ENCODE measurements at regions not wholly inside any gene's neighbourhood (a gene's known extent, or its start where the extent isn't known, plus 50 kb on each side); places are given as distances from the start of the nearest gene placed in this dataset.
"Not testable (repeated sequence)": the region's sequence is repeated elsewhere in the genome, so short reads cannot be mapped to it uniquely, and the experiment has no call there.

- no peaks in the 10 kb centered on the region for H3K27me3 ChIP-seq (ENCODE audit: insufficient read depth, low read length, poor library complexity, severe bottlenecking)
- no peaks in the 10 kb centered on the region for H3K9me2 ChIP-seq (replicated peaks; ENCODE audit: low read depth, low read length)
- no peak overlapping the region for H3K4me2 ChIP-seq (ENCODE audit: low read depth, low read length, poor library complexity, severe bottlenecking)
- H3F3A ChIP-seq (ENCODE audit: low read depth), result no peaks in the 10 kb centered on the region
- H3K4me1 ChIP-seq (ENCODE audit: insufficient read depth, low read length, poor library complexity, severe bottlenecking), result no peaks in the 10 kb centered on the region
- no peak overlapping the region for H3K4me3 ChIP-seq (ENCODE audit: low read length, poor library complexity, severe bottlenecking)
- TF ChIP-seq EZH2phosphoT487 (IDR thresholded peaks at IDR 0.05; ENCODE audit: borderline replicate concordance), result no peak
- no peak for TF ChIP-seq CTCF (conservative IDR thresholded peaks at IDR 0.05; ENCODE audit: low read length)
- H3K79me2 ChIP-seq (ENCODE audit: insufficient read depth, low read length), result no peaks in the 10 kb centered on the region
- no peak overlapping the region for H2AFZ ChIP-seq (ENCODE audit: low read length)
- H3K36me3 ChIP-seq (ENCODE audit: insufficient read depth, low read length), result no peaks in the 10 kb centered on the region
- H3K9me3 ChIP-seq (ENCODE audit: insufficient read depth, low read depth, low read length), result no peaks in the 10 kb centered on the region
- H4K20me1 ChIP-seq (ENCODE audit: insufficient read depth, low read length, poor library complexity, severe bottlenecking), result no peaks in the 10 kb centered on the region
- no peak overlapping the region for H3K9ac ChIP-seq (ENCODE audit: low read depth, low read length, poor library complexity, severe bottlenecking)
These were observed 119.7 kb downstream of the PMAIP1 start for GRCh38 chr18:60019463-60019840.

GRCh38 chr18:60018618-60019462 lies 119.0 kb downstream of the PMAIP1 start:
- Histone ChIP-seq H4K20me1 (ENCODE audit: insufficient read depth, low read length, poor library complexity, severe bottlenecking) (no peaks in the 10 kb centered on the region), H3K27me3 (ENCODE audit: insufficient read depth, low read length, poor library complexity, severe bottlenecking) (no peaks in the 10 kb centered on the region), H3K4me3 (ENCODE audit: low read length, poor library complexity, severe bottlenecking) (no peak overlapping the region), H3K4me2 (ENCODE audit: low read depth, low read length, poor library complexity, severe bottlenecking) (no peak overlapping the region), H3K79me2 (ENCODE audit: insufficient read depth, low read length) (no peaks in the 10 kb centered on the region), H3K9ac (ENCODE audit: low read depth, low read length, poor library complexity, severe bottlenecking) (no peak overlapping the region), H3K36me3 (ENCODE audit: insufficient read depth, low read length) (no peaks in the 10 kb centered on the region), H2AFZ (ENCODE audit: low read length) (no peak overlapping the region), H3K9me2 (replicated peaks; ENCODE audit: low read depth, low read length) (no peaks in the 10 kb centered on the region), H3K4me1 (ENCODE audit: insufficient read depth, low read length, poor library complexity, severe bottlenecking) (no peaks in the 10 kb centered on the region), H3K9me3 (ENCODE audit: insufficient read depth, low read depth, low read length) (no peaks in the 10 kb centered on the region), H3F3A (ENCODE audit: low read depth) (no peaks in the 10 kb centered on the region)
- TF ChIP-seq EZH2phosphoT487 (IDR thresholded peaks at IDR 0.05; ENCODE audit: borderline replicate concordance) (no peak), CTCF (conservative IDR thresholded peaks at IDR 0.05; ENCODE audit: low read length) (no peak)

- H3K27me3 ChIP-seq (ENCODE audit: insufficient read depth, low read length, poor library complexity, severe bottlenecking); H3K9ac ChIP-seq (ENCODE audit: low read depth, low read length, poor library complexity, severe bottlenecking); H3K36me3 ChIP-seq (ENCODE audit: insufficient read depth, low read length); H4K20me1 ChIP-seq (ENCODE audit: insufficient read depth, low read length, poor library complexity, severe bottlenecking); H3F3A ChIP-seq (ENCODE audit: low read depth); H3K79me2 ChIP-seq (ENCODE audit: insufficient read depth, low read length); H3K4me1 ChIP-seq (ENCODE audit: insufficient read depth, low read length, poor library complexity, severe bottlenecking); H3K4me3 ChIP-seq (ENCODE audit: low read length, poor library complexity, severe bottlenecking); H3K9me2 ChIP-seq (replicated peaks; ENCODE audit: low read depth, low read length); H2AFZ ChIP-seq (ENCODE audit: low read length); H3K9me3 ChIP-seq (ENCODE audit: insufficient read depth, low read depth, low read length); H3K4me2 ChIP-seq (ENCODE audit: low read depth, low read length, poor library complexity, severe bottlenecking): not testable (repeated sequence)
These were observed 118.3 kb downstream of the PMAIP1 start for GRCh38 chr18:60018134-60018533.

GRCh38 chr18:60017371-60017770 lies 117.6 kb downstream of the PMAIP1 start:
- H3K4me1 ChIP-seq (ENCODE audit: insufficient read depth, low read length, poor library complexity, severe bottlenecking), result no peaks in the 10 kb centered on the region
- no peak overlapping the region for H2AFZ ChIP-seq (ENCODE audit: low read length)
- no peak overlapping the region for H3K9ac ChIP-seq (ENCODE audit: low read depth, low read length, poor library complexity, severe bottlenecking)
- no peaks in the 10 kb centered on the region for H3K9me2 ChIP-seq (replicated peaks; ENCODE audit: low read depth, low read length)
- H3K4me2 ChIP-seq (ENCODE audit: low read depth, low read length, poor library complexity, severe bottlenecking), result no peak overlapping the region
- H3K4me3 ChIP-seq (ENCODE audit: low read length, poor library complexity, severe bottlenecking), result no peak overlapping the region
- no peaks in the 10 kb centered on the region for H3K36me3 ChIP-seq (ENCODE audit: insufficient read depth, low read length)
- no peak for TF ChIP-seq EZH2phosphoT487 (IDR thresholded peaks at IDR 0.05; ENCODE audit: borderline replicate concordance)
- no peak for TF ChIP-seq CTCF (conservative IDR thresholded peaks at IDR 0.05; ENCODE audit: low read length)
- no peaks in the 10 kb centered on the region for H3K27me3 ChIP-seq (ENCODE audit: insufficient read depth, low read length, poor library complexity, severe bottlenecking)
- H4K20me1 ChIP-seq (ENCODE audit: insufficient read depth, low read length, poor library complexity, severe bottlenecking), result no peaks in the 10 kb centered on the region
- H3F3A ChIP-seq (ENCODE audit: low read depth), result no peaks in the 10 kb centered on the region
- H3K79me2 ChIP-seq (ENCODE audit: insufficient read depth, low read length), result no peaks in the 10 kb centered on the region
- H3K9me3 ChIP-seq (ENCODE audit: insufficient read depth, low read depth, low read length), result no peaks in the 10 kb centered on the region

- H3K4me1 ChIP-seq (ENCODE audit: insufficient read depth, low read length, poor library complexity, severe bottlenecking); H2AFZ ChIP-seq (ENCODE audit: low read length); H3F3A ChIP-seq (ENCODE audit: low read depth); H3K9me3 ChIP-seq (ENCODE audit: insufficient read depth, low read depth, low read length); H3K9ac ChIP-seq (ENCODE audit: low read depth, low read length, poor library complexity, severe bottlenecking); H3K79me2 ChIP-seq (ENCODE audit: insufficient read depth, low read length); H3K36me3 ChIP-seq (ENCODE audit: insufficient read depth, low read length); H3K9me2 ChIP-seq (replicated peaks; ENCODE audit: low read depth, low read length); H4K20me1 ChIP-seq (ENCODE audit: insufficient read depth, low read length, poor library complexity, severe bottlenecking); H3K4me2 ChIP-seq (ENCODE audit: low read depth, low read length, poor library complexity, severe bottlenecking); H3K27me3 ChIP-seq (ENCODE audit: insufficient read depth, low read length, poor library complexity, severe bottlenecking); H3K4me3 ChIP-seq (ENCODE audit: low read length, poor library complexity, severe bottlenecking): not testable (repeated sequence)
These were observed 116.0 kb downstream of the PMAIP1 start for GRCh38 chr18:60015826-60016225.

All from Loucy (cell line).